ENCODE measurements at regions not wholly inside any gene's neighbourhood (a gene's known extent, or its start where the extent isn't known, plus 50 kb on each side); places are given as distances from the start of the nearest gene placed in this dataset.

DNA sequence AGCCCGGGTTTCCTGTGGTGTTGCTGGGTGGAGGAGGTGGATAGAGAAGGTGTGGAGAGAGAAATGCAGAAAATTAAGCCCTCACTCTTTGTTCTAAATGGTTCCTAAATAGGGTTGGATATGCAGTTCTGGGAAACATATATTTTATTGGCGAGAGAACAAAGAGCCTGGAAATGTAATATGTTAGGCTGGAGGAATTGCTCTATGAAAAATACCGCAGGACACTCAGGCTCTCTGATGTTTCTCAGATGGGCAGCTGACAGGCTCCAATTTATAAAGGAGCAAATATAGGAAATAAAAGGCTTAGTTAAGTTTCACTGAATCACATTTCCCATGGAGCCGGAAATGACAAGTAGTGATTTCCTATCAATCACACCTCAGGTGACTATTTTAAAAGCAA is 428.0 kb downstream of the TMEM135 start:
- no peak for DNase-seq (ENCODE audit: extremely low spot score, unreplicated experiment)
- H3K27me3 Mint-ChIP-seq, result no peaks in the 10 kb centered on the region
- H3K36me3 Mint-ChIP-seq, result no peaks in the 10 kb centered on the region
- no peaks in the 10 kb centered on the region for H3K9me3 Mint-ChIP-seq
- H3K27ac Mint-ChIP-seq, result no peak overlapping the region
- TF ChIP-seq, protein P1, sequence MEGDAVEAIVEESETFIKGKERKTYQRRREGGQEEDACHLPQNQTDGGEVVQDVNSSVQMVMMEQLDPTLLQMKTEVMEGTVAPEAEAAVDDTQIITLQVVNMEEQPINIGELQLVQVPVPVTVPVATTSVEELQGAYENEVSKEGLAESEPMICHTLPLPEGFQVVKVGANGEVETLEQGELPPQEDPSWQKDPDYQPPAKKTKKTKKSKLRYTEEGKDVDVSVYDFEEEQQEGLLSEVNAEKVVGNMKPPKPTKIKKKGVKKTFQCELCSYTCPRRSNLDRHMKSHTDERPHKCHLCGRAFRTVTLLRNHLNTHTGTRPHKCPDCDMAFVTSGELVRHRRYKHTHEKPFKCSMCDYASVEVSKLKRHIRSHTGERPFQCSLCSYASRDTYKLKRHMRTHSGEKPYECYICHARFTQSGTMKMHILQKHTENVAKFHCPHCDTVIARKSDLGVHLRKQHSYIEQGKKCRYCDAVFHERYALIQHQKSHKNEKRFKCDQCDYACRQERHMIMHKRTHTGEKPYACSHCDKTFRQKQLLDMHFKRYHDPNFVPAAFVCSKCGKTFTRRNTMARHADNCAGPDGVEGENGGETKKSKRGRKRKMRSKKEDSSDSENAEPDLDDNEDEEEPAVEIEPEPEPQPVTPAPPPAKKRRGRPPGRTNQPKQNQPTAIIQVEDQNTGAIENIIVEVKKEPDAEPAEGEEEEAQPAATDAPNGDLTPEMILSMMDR (conservative IDR thresholded peaks at IDR 0.05), result no peak
- H3K4me3 Mint-ChIP-seq, result no peak overlapping the region
- H3K4me1 Mint-ChIP-seq (ENCODE audit: unreplicated experiment), result peaks cover 8% of the 10 kb centered on the region

DNA sequence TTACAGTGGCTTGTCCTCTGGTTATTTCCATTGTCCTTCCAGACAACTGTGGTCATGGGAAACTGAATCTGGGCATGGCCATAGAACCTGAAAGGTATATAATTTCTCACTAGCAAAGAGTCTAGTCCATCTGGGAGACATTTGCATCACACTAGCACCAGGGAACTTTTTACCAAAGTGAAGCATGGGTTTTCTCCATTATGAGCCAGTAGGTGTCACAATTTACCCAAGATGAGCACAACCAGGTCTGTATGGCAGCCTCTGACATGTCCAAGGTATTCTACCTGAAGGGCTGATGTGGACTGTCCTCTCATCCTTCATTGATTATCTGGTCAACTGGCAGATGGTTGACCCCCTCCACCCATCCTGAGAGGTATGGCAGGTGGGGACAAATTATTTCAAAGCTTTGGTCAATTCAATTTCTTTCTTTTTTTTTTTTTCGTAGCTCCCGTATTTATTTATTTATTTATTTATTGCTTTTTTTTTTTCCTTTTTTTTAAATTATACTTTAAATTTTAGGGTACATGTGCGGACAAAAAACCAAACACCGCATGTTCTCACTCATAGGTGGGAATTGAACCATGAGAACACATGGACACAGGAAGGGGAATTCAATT is 425.9 kb downstream of the TMEM135 start:
- Mint-ChIP-seq H3K27me3 (no peaks in the 10 kb centered on the region), H3K4me3 (no peak overlapping the region), H3K36me3 (no peaks in the 10 kb centered on the region), H3K27ac (no peak overlapping the region), H3K4me1 (ENCODE audit: unreplicated experiment) (peaks cover 8% of the 10 kb centered on the region), H3K9me3 (no peaks in the 10 kb centered on the region)
- DNase-seq (ENCODE audit: extremely low spot score, unreplicated experiment), result no peak
- TF ChIP-seq, protein P1 (conservative IDR thresholded peaks at IDR 0.05), result peak; percentile 69

DNA sequence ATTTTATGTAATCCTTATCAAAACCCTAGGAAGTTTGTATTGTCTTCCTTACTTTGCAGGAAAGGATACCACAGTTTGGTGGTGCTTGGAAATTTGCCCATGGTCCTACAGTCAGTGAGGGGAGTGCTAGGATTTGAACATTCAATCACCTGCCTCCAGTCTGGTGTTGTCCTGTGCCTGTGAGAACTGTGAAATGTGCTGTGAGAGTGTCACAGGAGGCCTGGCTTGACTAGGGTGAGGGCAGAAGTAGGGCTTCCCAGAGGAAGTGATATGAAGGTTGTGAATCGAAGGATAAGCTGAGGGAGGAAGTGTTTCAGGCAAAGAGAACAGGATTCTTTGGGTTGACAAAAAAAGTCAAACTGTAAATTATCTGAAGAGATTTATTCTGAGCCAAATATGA is 424.4 kb downstream of the TMEM135 start:
- Mint-ChIP-seq H3K4me1 (ENCODE audit: unreplicated experiment) (peaks cover 8% of the 10 kb centered on the region), H3K36me3 (no peaks in the 10 kb centered on the region), H3K4me3 (no peak overlapping the region), H3K27me3 (no peaks in the 10 kb centered on the region), H3K9me3 (no peaks in the 10 kb centered on the region), H3K27ac (no peak overlapping the region)
- no peak for DNase-seq (ENCODE audit: extremely low spot score, unreplicated experiment)
- TF ChIP-seq, protein P1 (conservative IDR thresholded peaks at IDR 0.05), result no peak

DNA sequence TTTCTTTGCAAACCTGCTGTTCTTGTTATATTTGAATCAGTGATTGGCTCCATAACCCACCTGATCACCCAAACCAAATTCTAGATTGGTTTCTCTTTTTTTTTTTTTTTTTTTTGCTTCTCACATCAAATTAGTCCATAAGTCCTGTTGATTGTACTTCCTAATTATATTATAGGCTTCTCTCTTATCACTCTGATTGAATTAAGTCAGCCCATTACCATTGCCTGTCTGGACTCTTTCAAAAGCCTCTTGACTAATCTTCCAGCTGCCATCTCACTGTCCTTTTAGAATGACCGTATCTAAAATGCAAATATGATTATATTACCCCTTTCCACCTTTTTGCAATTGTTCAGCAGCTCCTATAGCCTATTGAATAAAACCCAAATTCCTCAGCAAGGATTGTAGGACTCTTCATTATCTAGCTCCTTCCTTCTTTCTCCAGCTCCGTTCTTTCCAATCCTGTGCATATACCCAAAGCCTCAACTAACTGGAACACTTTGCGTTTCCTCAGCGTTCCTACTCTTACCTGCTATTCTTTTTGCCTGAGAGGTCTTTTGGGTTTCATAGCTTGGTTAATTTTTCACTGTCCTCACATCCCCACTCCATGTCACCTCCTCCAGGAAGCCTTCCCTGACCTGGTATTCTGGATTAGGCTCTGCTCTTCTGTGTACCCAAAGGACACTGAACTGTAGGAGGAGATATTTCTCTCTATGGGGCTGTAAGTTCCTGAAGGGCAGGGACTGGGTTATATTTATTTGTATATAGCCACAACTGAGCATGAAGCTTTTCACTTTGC is 423.3 kb downstream of the TMEM135 start:
- no peaks in the 10 kb centered on the region for H3K27me3 Mint-ChIP-seq
- H3K36me3 Mint-ChIP-seq, result no peaks in the 10 kb centered on the region
- TF ChIP-seq, protein P1 (conservative IDR thresholded peaks at IDR 0.05), result no peak
- no peak overlapping the region for H3K4me3 Mint-ChIP-seq
- no peak overlapping the region for H3K27ac Mint-ChIP-seq
- H3K4me1 Mint-ChIP-seq (ENCODE audit: unreplicated experiment), result peaks cover 1% of the 10 kb centered on the region
- H3K9me3 Mint-ChIP-seq, result no peaks in the 10 kb centered on the region
- no peak for DNase-seq (ENCODE audit: extremely low spot score, unreplicated experiment)

DNA sequence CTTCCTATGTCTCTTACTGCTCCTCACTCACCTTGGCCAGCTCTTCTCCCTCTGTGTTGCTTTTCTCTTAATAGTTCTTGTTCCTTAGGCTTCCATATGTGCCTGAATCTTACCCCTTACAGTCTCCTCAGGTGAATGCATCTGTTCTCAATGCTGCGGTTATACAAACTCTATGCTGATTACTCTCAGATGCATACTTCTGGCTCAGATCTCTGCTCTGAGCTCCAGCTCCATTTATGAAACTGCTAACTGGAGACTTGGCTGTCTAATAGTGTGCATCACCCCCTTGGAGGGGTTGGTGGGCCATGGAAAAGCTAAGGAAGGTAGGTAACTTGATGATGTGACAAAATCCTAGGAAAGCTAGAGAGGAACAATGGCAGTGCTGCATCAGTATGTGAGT is 422.5 kb downstream of the TMEM135 start:
- no peaks in the 10 kb centered on the region for H3K9me3 Mint-ChIP-seq
- no peak overlapping the region for H3K27ac Mint-ChIP-seq
- no peaks in the 10 kb centered on the region for H3K27me3 Mint-ChIP-seq
- H3K4me1 Mint-ChIP-seq (ENCODE audit: unreplicated experiment), result no peaks in the 10 kb centered on the region
- TF ChIP-seq, protein P1 (conservative IDR thresholded peaks at IDR 0.05), result no peak
- H3K36me3 Mint-ChIP-seq, result no peaks in the 10 kb centered on the region
- H3K4me3 Mint-ChIP-seq, result no peak overlapping the region
- no peak for DNase-seq (ENCODE audit: extremely low spot score, unreplicated experiment)
